ENCODE measurements at regions not wholly inside any gene's neighbourhood (a gene's known extent, or its start where the extent isn't known, plus 50 kb on each side); places are given as distances from the start of the nearest gene placed in this dataset.

DNA sequence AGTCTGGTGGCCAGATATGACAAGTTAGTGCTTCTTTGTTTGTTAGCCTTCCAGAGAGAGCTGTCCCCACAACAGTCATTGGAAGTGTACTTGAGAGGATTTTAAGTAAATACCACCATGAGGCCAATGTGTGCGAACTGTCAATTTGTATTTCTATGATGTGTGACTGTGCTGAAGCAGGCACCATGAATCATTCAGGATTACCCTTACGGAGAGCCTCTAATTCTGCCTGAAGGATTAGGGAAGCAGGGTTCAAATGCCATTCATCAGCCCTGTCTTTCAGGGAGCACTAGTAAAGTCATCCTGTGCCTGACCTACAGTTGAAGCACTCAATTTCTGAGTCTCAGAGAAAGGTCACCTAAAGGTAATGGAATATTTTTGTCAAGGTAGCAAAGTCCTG, 109.3 kb downstream of the GATA3 start:
- TF ChIP-seq, protein P1, sequence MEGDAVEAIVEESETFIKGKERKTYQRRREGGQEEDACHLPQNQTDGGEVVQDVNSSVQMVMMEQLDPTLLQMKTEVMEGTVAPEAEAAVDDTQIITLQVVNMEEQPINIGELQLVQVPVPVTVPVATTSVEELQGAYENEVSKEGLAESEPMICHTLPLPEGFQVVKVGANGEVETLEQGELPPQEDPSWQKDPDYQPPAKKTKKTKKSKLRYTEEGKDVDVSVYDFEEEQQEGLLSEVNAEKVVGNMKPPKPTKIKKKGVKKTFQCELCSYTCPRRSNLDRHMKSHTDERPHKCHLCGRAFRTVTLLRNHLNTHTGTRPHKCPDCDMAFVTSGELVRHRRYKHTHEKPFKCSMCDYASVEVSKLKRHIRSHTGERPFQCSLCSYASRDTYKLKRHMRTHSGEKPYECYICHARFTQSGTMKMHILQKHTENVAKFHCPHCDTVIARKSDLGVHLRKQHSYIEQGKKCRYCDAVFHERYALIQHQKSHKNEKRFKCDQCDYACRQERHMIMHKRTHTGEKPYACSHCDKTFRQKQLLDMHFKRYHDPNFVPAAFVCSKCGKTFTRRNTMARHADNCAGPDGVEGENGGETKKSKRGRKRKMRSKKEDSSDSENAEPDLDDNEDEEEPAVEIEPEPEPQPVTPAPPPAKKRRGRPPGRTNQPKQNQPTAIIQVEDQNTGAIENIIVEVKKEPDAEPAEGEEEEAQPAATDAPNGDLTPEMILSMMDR (conservative IDR thresholded peaks at IDR 0.05 in 1 of 2, IDR thresholded peaks at IDR 0.05 in 1 of 2; ENCODE audit: extremely low read depth in 1 of 2, insufficient read depth in 1 of 2, low read depth in 1 of 2, low read length in 2 of 2) = no peak
- TF ChIP-seq EZH2 (IDR thresholded peaks at IDR 0.05; ENCODE audit: borderline replicate concordance, low read length) = no peak

All from mammary epithelial cell (primary cell).